GM18520 (cell line): ENCODE measurements at regions not wholly inside any gene's neighbourhood (a gene's known extent, or its start where the extent isn't known, plus 50 kb on each side); places are given as distances from the start of the nearest gene placed in this dataset.
A peak's percentile ranks its signal among the peaks of the same experiment; 100 is the strongest.

Experiments
- ATAC-seq: cut with Tn5 transposase; IDR thresholded peaks from one replicate; pipeline ENCODE4 v1.9.1; 2021; ENCODE audit not compliant: unreplicated experiment

DNA sequence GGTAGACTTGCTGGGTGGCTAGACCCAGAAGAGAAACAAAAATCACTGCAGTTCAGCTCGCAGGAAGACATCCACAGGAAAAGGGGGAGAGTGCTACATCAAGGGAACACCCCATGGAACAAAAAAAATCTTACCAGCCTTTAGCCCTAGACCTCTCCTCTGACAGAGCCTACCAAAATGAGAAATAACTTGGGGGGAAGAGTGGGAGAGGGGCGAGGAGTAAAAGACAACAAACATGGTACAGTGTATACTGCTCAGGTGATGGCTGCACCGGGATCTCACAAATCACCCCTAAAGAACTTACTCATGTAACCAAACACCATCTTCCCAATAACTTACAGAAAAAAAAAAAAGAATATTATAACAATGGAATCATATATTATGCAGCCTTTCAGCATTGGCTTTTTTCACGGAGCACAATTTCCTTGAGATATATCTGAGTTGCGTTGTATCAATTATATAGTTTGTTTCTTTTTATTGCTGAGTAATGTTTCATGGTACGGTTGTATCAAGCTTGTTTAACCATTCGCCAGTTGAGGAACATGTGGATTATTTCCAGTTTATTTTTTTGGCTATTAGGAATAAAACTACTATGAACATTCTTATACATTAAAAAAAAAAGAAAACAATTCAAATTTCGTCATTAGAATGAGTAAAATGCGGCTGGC, 90.9 kb downstream of the ZNF280B start:
- ATAC-seq = no peak

DNA sequence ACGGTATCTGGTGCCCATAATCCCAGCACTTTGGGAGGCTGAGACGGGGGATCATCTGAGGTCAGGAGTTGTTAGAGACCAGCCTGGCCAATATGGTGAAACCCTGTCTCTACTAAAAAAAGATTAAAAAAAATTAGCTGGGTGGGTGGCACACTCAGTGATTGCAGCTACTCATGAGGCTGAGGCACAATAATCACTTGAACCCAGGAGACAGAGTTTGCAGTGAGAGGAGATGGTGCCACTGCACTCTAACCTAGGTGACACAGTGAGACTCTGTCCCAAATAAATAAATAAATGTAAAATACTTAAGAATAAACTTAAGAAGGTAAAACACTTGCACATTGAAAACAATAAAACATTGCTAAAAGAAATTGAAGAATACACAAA, 90.4 kb downstream of the ZNF280B start:
- no peak for ATAC-seq

DNA sequence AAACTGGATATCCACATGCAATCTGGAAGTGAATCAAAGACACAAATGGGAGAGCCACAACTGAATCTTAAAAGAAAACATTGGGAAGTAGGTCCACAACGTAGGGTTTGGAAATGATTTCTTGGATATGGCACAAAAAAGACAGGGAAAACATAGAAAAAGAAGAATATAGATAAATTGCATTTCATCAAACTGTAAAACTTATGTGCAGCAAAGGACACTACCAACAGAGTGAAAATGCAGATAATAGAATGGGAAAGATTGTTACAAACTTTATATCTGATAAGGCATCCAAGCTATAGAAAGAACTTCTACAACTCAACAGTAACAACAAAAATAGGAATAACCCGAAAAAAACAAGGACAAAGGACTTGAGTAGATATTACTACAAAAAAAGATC, 89.6 kb downstream of the ZNF280B start:
- ATAC-seq = no peak

DNA sequence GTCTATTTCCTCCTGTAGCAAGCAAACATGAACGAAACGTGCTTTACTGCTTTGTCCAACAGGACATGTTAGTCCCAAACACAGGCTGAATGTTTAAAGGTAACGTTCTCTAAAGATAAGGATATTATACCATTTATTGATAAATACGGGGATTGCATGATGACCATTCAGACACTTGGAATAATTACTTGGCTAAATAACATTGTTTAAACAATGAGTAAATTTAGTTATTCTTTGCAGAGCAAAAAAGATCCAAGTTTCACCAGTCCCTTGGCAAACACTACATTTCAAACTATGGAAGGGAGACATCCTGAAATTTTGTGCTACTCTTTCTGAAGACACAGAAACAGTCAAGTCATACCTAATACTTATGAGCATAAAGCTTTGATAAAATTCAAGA, 88.0 kb downstream of the ZNF280B start:
- no peak for ATAC-seq

DNA sequence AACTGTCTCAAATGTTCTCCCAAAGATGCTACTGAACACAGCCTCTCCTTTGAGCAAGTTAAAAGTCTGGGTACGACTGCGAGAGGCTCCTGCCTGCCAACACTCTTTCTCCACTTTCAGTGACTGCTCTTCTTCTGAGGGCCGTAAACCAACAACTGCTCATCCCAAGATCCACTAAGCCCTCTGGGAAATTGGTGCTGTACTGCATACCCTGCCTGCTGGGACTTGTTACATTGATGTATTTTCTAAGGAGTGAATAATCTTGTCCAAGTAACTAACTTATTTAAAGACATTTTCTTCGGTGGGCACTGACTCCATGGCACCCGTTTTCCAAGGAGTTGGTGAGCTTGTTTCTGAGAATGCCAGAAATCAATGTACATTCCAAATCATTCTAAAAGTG, 87.2 kb downstream of the ZNF280B start:
- ATAC-seq = no peak

DNA sequence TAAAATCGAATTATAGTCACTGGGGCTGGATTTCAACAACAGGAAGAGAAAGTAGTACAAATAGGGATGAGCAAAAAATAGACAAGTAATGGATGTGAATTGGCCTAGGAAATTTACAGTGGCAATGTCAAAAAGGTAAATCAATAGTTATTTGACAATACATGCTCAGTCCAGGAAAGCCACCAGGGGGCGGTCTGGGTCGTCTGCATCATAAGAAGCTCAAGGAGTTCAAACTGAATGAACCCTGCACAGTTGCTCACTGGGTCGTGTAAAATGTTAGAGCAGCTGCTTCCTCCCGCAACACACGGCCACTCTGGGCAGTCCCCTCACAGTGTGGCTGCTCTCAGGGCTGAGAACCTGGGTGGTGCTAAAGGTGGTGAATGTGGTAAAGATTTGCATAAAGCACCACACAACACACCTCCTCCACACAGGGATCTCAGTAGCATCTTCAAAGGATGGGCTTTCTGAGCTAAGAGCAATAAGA, 85.9 kb downstream of the ZNF280B start:
- ATAC-seq = peak; percentile 90

DNA sequence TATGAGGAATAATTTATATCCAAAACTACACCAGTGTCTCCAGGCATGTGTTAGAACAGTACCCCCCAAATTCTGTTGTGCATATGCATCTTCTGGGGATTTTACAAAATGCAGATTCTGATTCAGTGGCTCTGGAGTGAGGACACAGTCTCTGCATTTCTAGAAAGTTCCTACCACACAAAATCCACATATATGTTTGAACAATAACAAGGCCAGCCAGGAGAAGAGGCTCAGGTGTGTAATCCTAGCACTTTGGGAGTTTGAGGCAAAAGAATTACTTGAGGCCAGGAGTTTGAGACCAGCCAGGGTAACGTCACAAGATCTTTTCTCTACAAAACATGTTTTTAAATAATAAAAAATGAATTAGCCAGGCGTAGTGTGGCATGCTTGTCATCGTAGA, 84.9 kb downstream of the ZNF280B start:
- no peak for ATAC-seq

DNA sequence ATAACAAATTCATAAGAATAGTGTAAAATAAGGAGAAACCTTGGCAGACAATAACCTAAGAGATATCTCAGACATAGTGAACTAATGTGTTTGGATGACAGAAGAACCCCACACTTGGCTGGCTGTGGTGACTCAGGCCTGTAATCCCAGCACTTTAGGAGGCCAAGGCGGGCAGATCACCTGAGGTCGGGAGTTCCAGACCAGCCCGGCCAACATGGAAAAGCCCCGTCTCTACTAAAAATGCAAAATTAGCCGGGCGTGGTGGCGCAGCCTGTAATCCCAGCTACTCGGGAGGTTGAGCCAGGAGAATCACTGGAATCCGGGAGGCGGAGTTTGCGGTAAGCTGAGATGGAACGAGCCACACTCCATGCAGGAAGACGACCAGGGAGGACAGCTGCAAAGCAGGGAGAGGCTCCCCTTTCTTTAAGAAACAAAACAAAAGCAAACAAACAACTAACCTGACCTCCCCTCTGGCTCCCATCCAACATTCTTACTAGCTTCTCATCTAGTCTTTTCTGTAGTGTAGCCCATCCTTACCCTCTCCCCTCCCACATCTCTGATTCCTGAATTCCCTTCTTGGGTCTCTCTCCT, 84.2 kb downstream of the ZNF280B start:
- ATAC-seq = no peak

DNA sequence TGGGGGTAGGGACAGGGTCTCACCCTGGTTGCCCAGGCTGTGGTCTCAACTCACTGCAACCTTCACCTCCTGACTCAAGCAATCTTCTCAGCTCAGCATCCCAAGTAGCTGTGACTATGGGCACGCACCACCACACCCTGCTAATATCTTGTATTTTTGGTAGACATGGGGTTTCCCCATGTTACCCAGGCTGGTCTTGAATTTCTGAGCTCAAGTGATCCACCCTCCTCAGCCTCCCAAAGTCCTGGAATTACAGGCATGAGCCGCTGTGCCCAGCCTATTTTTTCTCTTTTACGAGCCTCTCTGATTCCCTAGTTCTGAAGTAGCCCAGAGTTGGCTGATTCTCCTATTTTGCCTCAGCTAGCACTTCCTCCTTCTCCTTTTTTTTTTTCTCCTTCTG, 83.6 kb downstream of the ZNF280B start:
- ATAC-seq = no peak

DNA sequence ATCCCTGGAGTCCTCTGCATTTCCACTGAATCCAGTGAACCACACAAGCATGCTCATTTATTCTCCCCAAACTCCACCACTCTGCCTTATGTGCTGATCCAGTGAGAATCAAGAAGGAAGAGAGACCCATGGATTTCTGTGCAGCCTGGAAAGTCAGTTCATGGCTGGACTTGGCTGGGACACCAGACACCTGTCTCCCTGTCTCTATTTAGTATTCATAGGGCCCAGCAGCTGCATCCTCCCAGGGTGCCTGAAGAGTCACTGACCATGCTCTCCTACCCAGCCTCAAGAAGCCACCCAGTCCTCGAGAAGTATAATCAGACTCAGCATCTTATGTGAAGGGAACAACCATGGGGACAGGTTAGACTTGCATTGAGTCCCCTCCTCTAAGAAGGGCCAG, 83.2 kb downstream of the ZNF280B start:
- ATAC-seq = no peak

DNA sequence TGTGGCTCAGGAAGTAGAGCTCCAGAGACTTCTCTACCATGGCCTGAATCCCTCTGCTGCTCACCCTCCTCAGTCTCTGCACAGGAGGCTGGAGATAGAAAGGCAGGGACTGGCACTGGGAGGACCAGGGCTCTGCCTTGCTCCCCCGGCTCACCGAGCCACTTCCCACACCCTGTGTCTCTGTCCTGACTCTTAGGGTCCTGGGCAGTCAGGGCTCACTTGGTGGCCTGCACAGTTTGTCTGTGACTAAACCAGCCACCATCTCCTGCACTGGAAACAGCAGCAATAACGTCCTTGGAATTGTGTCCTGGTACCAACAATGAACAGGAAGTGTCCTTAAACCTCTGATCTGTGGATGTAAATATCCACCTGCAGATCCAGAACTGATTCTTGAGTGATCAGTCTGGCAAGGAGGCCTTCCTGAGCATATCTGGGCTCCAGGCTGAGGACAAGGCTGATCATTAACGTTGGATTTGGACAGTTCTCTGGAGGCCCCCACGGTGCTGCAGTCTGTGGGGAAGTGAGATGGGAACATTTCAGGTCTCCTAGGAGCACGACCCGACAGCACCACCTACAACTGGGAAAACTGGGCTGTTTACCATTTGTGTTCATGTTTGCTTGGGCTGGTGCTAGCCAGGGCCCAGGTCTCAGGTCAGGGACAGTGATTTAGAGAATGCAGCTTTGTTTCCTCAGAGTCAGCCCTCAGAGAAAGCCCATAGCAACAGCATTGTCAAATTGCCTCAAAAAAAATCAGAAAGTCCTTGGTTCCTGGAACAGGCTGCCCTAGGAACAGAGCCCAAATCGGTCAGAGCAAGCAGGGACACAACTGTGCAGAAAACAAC, 82.5 kb downstream of the ZNF280B start:
- no peak for ATAC-seq

DNA sequence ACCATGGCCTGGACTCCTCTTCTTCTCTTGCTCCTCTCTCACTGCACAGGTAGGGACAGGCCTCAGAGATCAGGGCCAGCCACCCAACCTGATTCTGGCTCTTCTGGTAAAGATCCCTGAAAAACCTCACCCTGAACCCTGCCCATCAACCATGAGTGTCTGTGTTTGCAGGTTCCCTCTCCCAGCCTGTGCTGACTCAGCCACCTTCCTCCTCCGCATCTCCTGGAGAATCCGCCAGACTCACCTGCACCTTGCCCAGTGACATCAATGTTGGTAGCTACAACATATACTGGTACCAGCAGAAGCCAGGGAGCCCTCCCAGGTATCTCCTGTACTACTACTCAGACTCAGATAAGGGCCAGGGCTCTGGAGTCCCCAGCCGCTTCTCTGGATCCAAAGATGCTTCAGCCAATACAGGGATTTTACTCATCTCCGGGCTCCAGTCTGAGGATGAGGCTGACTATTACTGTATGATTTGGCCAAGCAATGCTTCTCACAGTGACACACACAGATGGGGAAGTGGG, 80.9 kb downstream of the ZNF280B start:
- ATAC-seq = no peak

DNA sequence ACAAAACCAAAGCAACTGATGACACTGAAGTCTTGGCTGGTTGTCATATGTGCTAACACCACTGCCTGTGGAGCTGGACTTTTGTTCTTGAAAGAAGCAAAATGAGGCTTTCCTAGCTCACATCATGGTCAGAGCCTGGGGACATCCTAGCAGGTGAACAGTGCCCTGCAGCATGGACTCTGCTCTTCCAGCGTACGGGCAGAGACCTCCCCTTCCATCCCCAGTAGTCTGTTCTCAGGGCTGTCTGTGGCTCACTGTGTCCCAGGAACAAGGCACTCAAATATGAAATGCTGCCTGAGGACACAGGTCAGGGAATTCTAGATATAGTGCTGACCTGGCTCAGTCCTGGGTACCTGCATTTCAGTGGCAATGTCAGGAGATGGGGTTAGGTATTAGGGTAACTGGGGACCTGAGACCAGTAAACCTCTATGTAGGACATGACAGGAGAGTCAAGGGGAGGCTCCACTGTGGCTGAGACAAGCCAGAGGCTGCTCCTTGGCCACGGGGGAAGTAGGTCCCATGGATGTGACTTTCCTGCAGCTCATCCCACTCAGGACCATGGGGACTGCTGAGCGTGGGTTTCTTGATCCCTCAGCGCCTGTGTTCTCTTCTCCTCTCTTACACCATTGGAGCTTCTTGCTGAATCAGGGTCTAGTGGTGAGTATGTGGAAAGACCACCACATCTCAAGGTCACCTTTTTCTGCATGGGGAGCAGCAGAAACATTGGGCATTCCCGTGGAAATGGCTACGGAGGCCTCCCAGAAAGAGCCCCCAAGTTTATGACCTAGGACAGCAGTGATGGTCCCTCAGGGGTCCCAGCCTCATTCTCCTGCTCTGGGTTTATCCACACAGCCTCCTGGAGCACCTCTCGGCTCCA, 80.1 kb downstream of the ZNF280B start:
- no peak for ATAC-seq

DNA sequence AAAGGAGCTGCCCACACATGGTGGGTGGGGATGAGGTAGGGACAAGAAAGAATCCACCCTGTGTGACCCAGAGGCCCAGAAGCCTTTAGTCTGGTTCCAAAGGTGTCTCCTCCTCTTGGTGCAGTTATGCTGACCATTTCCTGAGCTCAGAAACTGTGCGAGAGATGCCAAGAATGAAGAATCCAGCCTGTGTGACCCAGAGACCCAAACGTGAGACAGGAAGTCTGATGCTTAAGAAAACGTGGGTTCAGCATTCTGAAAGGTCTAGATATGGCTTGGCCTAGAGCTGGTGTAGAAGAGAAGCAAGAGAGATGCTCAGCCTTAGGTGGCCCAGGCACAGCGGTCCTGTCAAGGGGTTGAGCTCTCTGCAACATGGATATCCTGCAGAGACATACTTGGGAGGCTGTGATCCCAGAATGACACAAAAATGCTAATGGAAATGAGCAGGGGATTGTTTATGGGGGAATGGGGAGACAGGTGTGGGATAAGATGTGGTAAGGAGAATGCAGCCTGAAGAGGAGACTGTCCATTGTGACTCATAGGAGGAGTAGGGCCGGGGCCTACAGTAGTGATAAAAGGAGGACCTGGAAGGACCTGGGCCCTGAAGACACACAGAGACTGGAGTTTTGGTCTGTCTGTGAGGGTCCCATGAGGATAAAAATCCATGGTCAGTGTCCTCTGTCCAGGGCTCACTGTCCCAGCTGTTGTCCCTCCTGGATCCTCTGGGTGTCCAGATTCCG, 79.0 kb downstream of the ZNF280B start:
- no peak for ATAC-seq

DNA sequence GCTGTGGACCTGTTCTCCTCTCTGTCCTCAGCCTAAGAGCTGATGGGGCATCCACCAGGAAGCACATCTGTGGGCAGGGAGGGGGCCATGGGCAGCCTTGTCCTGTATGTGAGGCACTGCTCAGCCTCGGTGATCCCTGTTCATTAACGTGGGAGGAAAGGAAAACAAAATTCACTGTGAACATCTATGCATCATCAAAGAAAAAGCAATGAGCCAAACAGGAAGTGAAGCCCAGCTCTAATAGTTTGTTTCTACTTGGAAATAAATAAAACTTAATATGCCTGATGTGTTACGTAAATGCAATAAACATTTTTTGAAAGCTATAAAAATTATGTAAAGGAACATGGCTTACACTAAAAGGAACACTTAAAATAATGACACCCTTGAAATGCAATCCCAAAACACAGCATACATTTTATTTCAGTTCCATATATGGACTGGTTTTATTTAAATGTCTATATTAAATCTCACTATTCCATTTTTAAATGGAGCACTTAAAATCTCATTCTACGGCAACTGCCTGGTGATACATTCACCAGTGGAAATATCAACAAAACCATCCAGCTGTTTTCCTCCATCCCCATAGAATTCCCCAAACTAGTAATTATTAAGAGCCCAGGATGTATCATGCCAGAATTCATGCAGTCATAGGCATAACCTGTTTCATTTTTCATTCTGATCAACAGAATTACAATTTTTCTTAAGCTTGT, 78.3 kb downstream of the ZNF280B start:
- ATAC-seq = no peak

DNA sequence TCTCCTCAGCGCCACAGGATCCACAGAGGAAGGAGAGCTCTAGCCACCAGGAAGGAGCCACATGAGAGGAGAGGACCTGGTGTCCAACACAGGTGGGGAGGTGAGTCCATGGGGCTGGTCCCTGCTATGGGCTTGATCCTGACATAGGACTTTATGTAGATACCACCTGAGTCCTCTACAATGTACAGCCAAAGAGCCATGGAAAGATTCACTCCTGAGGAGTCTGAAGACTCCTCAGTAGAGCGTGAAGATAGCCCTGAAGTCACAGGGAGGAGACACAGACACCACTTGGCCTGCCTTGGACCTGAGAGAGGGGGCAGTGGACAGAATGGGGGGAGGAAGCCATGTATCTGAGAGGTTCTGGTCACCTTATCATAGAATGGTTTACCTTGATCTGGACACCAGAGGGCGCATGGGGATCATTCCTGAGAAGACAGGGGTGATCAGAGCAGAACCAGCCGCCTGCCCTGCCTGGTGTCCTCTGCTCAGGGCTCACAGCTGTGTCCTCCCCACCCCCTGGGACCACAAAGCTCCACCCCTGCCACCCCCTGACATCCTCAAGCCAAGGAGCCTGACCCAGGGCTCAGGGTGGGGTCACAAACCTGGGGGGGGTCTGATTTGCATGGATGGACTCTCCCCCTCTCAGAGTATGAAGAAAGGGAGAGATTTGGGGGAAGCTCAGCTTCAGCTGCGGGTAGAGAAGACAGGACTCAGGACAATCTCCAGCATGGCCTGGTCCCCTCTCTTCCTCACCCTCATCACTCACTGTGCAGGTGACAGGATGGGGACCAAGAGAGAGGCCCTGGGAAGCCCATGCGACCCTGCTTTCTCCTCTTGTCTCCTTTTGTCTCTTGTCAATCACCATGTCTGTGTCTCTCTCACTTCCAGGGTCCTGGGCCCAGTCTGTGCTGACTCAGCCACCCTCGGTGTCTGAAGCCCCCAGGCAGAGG, 77.0 kb downstream of the ZNF280B start:
- ATAC-seq = no peak

DNA sequence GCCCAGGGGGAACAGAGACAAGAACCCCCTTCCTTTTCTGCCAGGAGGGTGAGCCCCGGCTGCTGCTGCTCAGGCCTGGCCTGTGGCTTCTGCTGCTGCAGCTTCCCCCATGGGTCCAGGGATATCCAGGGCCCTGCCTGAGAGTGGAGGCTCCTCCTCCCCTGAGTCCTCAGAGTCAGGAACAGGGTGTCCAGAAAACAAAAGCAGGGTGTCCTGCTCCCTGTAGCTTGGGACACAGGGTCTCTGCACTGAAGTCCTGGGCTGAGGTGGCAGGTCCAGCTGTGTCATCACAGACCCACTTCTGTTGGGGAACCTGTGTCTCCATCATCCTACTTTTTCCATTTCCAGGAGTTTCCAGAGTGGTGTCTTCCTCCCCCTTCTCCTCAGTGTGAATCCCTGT, 76.1 kb downstream of the ZNF280B start:
- no peak for ATAC-seq

DNA sequence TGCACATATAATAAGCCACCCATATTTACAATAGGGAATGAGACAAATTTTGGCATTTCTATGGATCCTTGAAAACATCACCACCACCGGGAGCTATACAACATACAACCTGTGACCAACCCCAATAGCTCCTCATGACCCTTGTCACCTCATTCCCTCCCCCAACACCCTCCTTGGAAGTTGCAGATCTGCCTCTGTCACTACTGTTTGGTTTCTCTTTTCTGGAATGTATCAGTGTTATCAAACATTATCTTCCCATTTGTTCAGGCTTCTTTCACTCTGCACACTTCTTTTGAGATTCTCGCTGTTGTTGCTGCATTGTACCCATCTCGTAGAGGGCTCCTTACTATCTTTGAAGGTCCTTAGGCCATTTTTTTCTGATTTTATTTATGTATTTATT, 75.6 kb downstream of the ZNF280B start:
- ATAC-seq = no peak

DNA sequence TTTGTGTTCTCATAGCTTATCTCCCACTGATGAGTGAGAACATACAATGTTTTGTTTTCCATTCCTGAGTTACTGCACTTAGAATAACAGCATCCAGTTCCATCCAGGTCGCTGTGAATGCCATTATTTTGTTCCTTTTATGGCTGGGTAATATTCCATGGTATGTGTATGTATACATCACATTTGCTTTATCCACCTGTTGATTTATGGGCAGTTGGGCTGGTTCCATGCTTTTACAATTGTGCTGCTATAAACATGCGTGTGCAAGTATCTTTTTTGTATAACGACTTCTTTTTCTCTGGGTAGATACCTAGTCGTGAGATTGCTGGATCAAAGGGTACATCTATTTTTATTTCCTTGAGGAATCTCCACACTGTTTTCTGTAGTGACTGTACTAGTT, 74.8 kb downstream of the ZNF280B start:
- no peak for ATAC-seq
